Activated CD4-positive, CD25-positive, alpha-beta regulatory T cell (primary cell): ENCODE measurements at regions not wholly inside any gene's neighbourhood (a gene's known extent, or its start where the extent isn't known, plus 50 kb on each side); places are given as distances from the start of the nearest gene placed in this dataset.

Experiments used
- DNase-seq, 4 experiments: peaks; one replicate each; lab custom pipeline; 2025; lab: John Stamatoyannopoulos, UW

GRCh38 chr22:47997052-47997590, 1234.7 kb downstream of the TBC1D22A start:
- no peak for DNase-seq

GRCh38 chr22:47996446-47996857, 1234.0 kb downstream of the TBC1D22A start:
- DNase-seq: no peak

GRCh38 chr22:47995718-47996117, 1233.3 kb downstream of the TBC1D22A start:
- no peak for DNase-seq

- no peak for DNase-seq
Measured at GRCh38 chr22:47995264-47995627, 1232.8 kb downstream of the TBC1D22A start.

GRCh38 chr22:47994601-47995263, 1232.3 kb downstream of the TBC1D22A start:
- DNase-seq: no peak

GRCh38 chr22:47994045-47994444, 1231.6 kb downstream of the TBC1D22A start:
- no peak for DNase-seq

- DNase-seq: no peak
Measured at GRCh38 chr22:47990481-47990880, 1228.0 kb downstream of the TBC1D22A start.

GRCh38 chr22:47987885-47988515, 1225.5 kb downstream of the TBC1D22A start:
- DNase-seq: no peak

- no peak for DNase-seq
Measured at GRCh38 chr22:47976219-47976618, 1213.8 kb downstream of the TBC1D22A start.

GRCh38 chr22:47967831-47968230, 1205.4 kb downstream of the TBC1D22A start:
- DNase-seq: no peak

- DNase-seq: no peak
Measured at GRCh38 chr22:47966316-47966715, 1203.9 kb downstream of the TBC1D22A start.

- no peak for DNase-seq
Measured at GRCh38 chr22:47965896-47966295, 1203.4 kb downstream of the TBC1D22A start.

GRCh38 chr22:47965066-47965465, 1202.6 kb downstream of the TBC1D22A start:
- DNase-seq: no peak

GRCh38 chr22:47963660-47964059, 1201.2 kb downstream of the TBC1D22A start:
- DNase-seq: no peak

- no peak for DNase-seq
Measured at GRCh38 chr22:47957649-47958048, 1195.2 kb downstream of the TBC1D22A start.

- DNase-seq: no peak
Measured at GRCh38 chr22:47954107-47954506, 1191.7 kb downstream of the TBC1D22A start.

GRCh38 chr22:47944941-47945340, 1182.5 kb downstream of the TBC1D22A start:
- no peak for DNase-seq

GRCh38 chr22:47943729-47944700, 1181.6 kb downstream of the TBC1D22A start:
- DNase-seq: no peak

- no peak for DNase-seq
Measured at GRCh38 chr22:47940211-47940610, 1177.8 kb downstream of the TBC1D22A start.

- DNase-seq: no peak
Measured at GRCh38 chr22:47933891-47934290, 1171.4 kb downstream of the TBC1D22A start.

GRCh38 chr22:47933226-47933625, 1170.8 kb downstream of the TBC1D22A start:
- no peak for DNase-seq

GRCh38 chr22:47929646-47930185, 1167.3 kb downstream of the TBC1D22A start:
- no peak for DNase-seq
